GM19239 (cell line): ENCODE measurements at regions not wholly inside any gene's neighbourhood (a gene's known extent, or its start where the extent isn't known, plus 50 kb on each side); places are given as distances from the start of the nearest gene placed in this dataset.
"Not testable (repeated sequence)": the region's sequence is repeated elsewhere in the genome, so short reads cannot be mapped to it uniquely, and the experiment has no call there.

Experiments used
- DNase-seq: peaks from one replicate; pipeline ENCODE4 v3.0.0; 2011; ENCODE audit warnings: low spot score; ENCODE audit not compliant: insufficient read length
- FAIRE-seq: peaks from 2 replicates; lab custom pipeline; 2011; peaks lifted over from hg19 to GRCh38; lab: Jason Lieb, UNC

GRCh38 chr16:29355339-29356059, 51.0 kb downstream of the NPIPB11 start:
- DNase-seq, FAIRE-seq: not testable (repeated sequence)

- not testable (repeated sequence) for DNase-seq, FAIRE-seq
These were observed 52.1 kb downstream of the NPIPB11 start for GRCh38 chr16:29354449-29354848.

- FAIRE-seq, DNase-seq: not testable (repeated sequence)
These were observed 53.9 kb downstream of the NPIPB11 start for GRCh38 chr16:29352617-29352999.

- DNase-seq, FAIRE-seq: not testable (repeated sequence)
These were observed 54.4 kb downstream of the NPIPB11 start for GRCh38 chr16:29351970-29352616.

GRCh38 chr16:29351271-29351969, 55.1 kb downstream of the NPIPB11 start:
- not testable (repeated sequence) for FAIRE-seq

GRCh38 chr16:29349966-29350365, 56.5 kb downstream of the NPIPB11 start:
- not testable (repeated sequence) for FAIRE-seq, DNase-seq

More at GRCh38 chr16:29351271-29351969, 55.1 kb downstream of the NPIPB11 start:
- not testable (repeated sequence) for DNase-seq

- DNase-seq, FAIRE-seq: not testable (repeated sequence)
These were observed 57.8 kb downstream of the NPIPB11 start for GRCh38 chr16:29348748-29349147.

GRCh38 chr16:29348123-29348690, 58.3 kb downstream of the NPIPB11 start:
- not testable (repeated sequence) for FAIRE-seq

GRCh38 chr16:29346796-29347580, 59.5 kb downstream of the NPIPB11 start:
- DNase-seq, FAIRE-seq: not testable (repeated sequence)

More at GRCh38 chr16:29348123-29348690, 58.3 kb downstream of the NPIPB11 start:
- DNase-seq, result not testable (repeated sequence)

GRCh38 chr16:29346203-29346602, 60.3 kb downstream of the NPIPB11 start:
- DNase-seq, FAIRE-seq: not testable (repeated sequence)

- not testable (repeated sequence) for FAIRE-seq, DNase-seq
These were observed 63.6 kb downstream of the NPIPB11 start for GRCh38 chr16:29342937-29343336.

- FAIRE-seq, DNase-seq: not testable (repeated sequence)
These were observed 65.6 kb downstream of the NPIPB11 start for GRCh38 chr16:29340779-29341438.

GRCh38 chr16:29340235-29340634, 66.3 kb downstream of the NPIPB11 start:
- not testable (repeated sequence) for FAIRE-seq, DNase-seq

- not testable (repeated sequence) for DNase-seq
These were observed 67.5 kb downstream of the NPIPB11 start for GRCh38 chr16:29338821-29339700.

GRCh38 chr16:29337385-29337901, 69.1 kb downstream of the NPIPB11 start:
- FAIRE-seq, result peak; percentile 91
- DNase-seq, result not testable (repeated sequence)

More at GRCh38 chr16:29338821-29339700, 67.5 kb downstream of the NPIPB11 start:
- FAIRE-seq, result not testable (repeated sequence)

- not testable (repeated sequence) for DNase-seq
- peak; percentile 23 for FAIRE-seq
These were observed 71.0 kb downstream of the NPIPB11 start for GRCh38 chr16:29335549-29335846.

- FAIRE-seq, DNase-seq: not testable (repeated sequence)
These were observed 71.5 kb downstream of the NPIPB11 start for GRCh38 chr16:29334776-29335548.
